Stomach (tissue), 4 donors: ENCODE measurements at regions not wholly inside any gene's neighbourhood (a gene's known extent, or its start where the extent isn't known, plus 50 kb on each side); places are given as distances from the start of the nearest gene placed in this dataset.

ENCODE experiments used
- CTCF ChIP-seq, 7 experiments: fragments of 450-650 bp in 4 of 7; fragments of 200-600 bp in 3 of 7; sonication (generic) in 3 of 7; IDR thresholded peaks; one replicate each; pipeline ENCODE4 v1.5.1; 2016 to 2019; ENCODE audit warnings: antibody characterized with exemption in 7 of 7, control low read depth in 2 of 7, mild to moderate bottlenecking in 1 of 7
- EP300 ChIP-seq: sonication (generic); formaldehyde crosslinking; IDR thresholded peaks from one replicate; pipeline ENCODE4 v1.6.1; 2017; ENCODE audit warnings: antibody characterized with exemption
- POLR2A ChIP-seq, 4 donors: fragments of 450-650 bp; IDR thresholded peaks; one replicate each; pipeline ENCODE4 v1.6.1; 2016; ENCODE audit warnings: antibody characterized with exemption in 4 of 4, control low read depth in 2 of 4, mild to moderate bottlenecking in 1 of 4, moderate library complexity in 1 of 4
- POLR2AphosphoS5 ChIP-seq, 3 donors: sonication (generic); formaldehyde crosslinking; IDR thresholded peaks; one replicate each; pipeline ENCODE4 v1.6.1; 2016; ENCODE audit warnings: antibody characterized with exemption in 3 of 3

- TF ChIP-seq CTCF (IDR thresholded peaks at IDR 0.05) (no peak), POLR2AphosphoS5 (IDR thresholded peaks at IDR 0.05) (no peak), POLR2A (IDR thresholded peaks at IDR 0.05) (no peak), EP300 (no peak)
Measured at GRCh38 chr7:34564091-34564490, 93.9 kb upstream of the NPSR1 start.
